HG02798 (cell line): ENCODE measurements at regions not wholly inside any gene's neighbourhood (a gene's known extent, or its start where the extent isn't known, plus 50 kb on each side); places are given as distances from the start of the nearest gene placed in this dataset.

Source experiments
- ATAC-seq: cut with Tn5 transposase; IDR thresholded peaks from one replicate; pipeline ENCODE4 v1.9.1; 2021; ENCODE audit warnings: mild to moderate bottlenecking; ENCODE audit not compliant: unreplicated experiment, poor library complexity

DNA sequence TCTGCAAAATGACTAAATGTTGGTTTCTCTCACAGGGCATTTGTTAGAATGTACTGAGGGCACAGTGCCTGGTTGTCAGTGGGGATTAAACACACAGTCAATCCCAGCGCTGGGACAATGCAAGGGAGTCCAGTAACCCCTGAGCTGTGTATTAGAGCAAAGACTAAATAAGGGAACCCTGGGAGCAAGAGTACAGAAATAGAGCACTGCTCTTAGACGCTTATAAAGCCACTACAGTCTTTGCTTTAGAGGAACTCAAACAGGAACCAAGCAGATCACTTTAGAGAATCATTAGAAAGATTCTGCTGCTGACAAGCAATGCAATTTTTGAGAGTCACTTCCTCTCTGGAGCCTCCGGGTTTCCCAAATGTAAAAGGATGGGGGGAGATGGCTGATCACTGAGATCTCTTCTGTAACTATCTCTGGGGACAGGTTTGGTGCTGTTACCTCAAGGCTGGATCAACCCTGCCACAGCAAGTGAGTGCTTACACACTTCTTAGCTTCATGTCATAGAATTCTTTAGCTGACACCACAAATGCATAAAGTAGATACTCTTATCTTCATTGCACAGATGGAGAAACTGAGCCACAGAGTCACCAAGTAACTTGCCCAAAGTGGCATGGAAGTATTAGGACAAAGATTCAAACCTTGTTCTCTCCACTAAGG, 137.8 kb upstream of the CPEB2 start:
- no peak for ATAC-seq

GRCh38 chr4:14865031-14865366, 137.3 kb upstream of the CPEB2 start:
- no peak for ATAC-seq

DNA sequence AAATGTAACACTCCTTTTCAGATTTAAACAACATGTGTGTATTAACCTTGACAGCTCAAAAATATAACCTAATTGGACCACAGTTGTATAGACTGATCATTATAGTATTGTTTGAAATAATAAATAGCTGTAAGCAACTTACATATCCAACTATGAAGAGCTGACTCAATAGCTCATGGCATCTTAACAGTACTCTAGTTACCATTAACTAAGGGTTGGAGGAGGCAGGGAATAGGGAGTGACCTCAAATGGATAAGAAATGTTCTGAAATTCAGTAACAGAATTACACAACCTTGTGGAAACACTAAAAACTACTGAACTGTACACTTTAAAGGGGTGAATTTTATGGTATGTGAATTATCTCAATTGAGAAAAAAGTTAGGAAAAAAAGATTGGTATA, 136.5 kb upstream of the CPEB2 start:
- ATAC-seq, result no peak

DNA sequence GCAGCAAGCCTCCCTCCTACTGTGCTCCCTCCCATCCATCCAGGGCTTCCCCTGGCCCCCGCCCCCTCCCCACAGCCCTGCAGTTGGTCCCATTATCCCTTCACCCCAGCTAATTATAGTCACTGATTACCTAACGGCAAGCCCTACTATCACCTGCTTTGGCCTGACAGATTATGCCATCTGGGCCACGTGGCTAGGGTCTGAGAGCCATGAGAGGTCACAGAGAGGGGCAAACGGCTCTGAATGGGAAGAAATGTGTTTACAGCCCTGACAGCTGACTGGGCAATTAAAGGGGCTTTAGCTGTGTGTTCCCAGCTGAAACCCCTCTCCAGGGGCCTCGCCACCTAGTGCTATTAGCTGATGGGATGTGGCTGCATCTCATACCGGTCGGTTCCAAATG, 134.4 kb upstream of the CPEB2 start:
- no peak for ATAC-seq

DNA sequence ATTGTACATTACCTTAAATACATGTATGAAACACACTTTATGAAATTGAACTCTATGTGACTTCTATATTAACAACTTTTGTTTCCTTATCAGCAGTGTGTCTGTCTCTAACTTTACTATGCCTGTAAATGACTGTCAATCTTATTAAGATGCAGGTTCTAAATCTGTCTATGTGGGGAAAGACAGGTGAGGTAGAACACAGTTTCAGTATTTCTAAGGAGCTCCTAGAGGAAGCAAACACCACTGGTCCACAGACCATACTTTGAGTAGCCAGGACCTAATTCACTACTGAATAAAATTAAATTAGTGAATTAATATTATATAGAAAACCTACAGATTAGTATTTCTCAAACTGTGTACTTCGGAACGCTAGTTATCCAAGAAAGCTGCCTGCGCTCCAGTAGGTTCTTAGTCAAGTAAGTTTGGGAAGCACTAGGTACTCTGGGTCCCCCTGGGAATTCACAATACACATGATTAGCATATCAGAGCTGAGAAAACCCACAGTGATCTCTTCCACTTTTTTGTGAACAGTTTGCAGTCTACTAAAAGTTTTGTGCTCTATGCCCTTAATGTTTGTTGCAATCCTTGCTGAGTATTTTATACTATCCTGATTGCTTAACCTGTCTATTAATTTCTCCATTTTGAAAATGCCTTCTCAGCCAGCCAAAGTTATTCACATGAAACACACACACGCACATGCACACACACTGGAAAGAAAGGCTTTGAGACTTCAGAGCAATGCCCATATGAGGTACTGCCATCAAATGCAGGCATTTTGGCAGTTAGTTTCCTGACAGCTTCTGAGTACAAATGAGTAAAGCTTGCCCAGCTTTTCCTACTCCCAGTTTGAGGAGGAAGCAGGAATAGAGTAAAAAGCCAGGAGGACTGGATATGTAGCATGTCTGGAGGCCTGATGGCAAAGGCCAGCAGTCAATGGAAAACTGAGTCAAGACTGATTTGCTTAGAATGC, 133.6 kb upstream of the CPEB2 start:
- no peak for ATAC-seq

DNA sequence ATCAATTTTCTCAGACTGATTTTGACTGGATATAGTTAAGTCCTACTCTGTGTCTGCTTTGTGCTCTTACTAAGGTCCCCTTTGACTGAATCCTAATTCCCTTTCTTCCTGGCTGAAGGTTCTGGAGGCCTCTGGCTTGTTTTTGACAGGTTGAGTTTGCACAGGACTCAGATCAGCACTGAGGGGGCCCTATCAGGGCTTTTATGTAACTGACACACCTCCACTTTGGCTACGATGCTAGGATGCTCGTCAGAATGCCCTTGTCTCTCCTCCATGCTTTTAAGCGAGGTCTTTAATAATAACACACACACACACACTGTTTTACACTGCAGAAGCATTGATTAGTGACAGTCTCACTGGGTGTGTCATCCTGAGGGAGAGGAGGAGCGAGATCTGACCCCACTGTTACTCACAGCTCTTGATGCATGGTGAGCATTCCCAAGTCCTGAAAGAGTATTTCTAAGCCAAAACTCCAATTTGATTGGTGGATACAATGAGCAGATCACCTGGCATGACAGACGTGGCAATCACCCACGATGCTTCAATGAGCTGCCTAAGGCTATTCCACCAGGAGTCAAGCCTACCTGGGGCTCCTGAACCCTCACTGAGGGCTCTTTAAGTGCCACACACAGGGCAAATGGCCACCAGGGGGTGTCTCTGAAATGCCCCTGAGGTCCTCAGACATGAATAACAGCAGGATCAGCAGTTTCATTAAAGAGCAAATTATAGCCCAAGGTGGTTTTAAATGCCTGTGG, 130.4 kb upstream of the CPEB2 start:
- no peak for ATAC-seq

DNA sequence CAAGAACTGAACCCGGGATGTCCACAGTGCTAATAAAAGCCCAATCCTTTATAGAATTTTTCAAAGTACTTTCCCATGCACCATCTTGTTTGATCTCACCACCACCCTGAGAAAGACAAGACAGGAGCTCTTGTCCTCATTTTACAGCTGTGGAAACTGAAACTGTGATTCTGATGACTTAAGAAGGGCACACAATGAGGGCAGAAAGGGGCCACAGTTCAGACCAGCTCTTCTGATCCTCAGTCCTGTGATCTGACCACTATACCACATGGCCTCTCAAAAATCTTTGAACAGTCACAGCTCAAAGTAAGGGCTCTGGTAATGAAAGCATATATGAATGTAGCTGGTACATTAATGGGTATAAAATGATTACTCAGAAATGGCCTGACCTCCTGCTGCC, 127.3 kb upstream of the CPEB2 start:
- ATAC-seq, result peak; percentile 81

- ATAC-seq, result no peak
Measured at GRCh38 chr4:14877246-14878225, 124.7 kb upstream of the CPEB2 start.

- ATAC-seq, result no peak
Measured at GRCh38 chr4:14878681-14879080, 123.6 kb upstream of the CPEB2 start.

- ATAC-seq, result no peak
Measured at GRCh38 chr4:14879683-14880082, 122.6 kb upstream of the CPEB2 start.

- no peak for ATAC-seq
Measured at GRCh38 chr4:14880805-14881204, 121.5 kb upstream of the CPEB2 start.

GRCh38 chr4:14883166-14883565, 119.1 kb upstream of the CPEB2 start:
- ATAC-seq, result no peak

GRCh38 chr4:14883661-14884060, 118.6 kb upstream of the CPEB2 start:
- ATAC-seq, result no peak

GRCh38 chr4:14887842-14888433, 114.3 kb upstream of the CPEB2 start:
- no peak for ATAC-seq

DNA sequence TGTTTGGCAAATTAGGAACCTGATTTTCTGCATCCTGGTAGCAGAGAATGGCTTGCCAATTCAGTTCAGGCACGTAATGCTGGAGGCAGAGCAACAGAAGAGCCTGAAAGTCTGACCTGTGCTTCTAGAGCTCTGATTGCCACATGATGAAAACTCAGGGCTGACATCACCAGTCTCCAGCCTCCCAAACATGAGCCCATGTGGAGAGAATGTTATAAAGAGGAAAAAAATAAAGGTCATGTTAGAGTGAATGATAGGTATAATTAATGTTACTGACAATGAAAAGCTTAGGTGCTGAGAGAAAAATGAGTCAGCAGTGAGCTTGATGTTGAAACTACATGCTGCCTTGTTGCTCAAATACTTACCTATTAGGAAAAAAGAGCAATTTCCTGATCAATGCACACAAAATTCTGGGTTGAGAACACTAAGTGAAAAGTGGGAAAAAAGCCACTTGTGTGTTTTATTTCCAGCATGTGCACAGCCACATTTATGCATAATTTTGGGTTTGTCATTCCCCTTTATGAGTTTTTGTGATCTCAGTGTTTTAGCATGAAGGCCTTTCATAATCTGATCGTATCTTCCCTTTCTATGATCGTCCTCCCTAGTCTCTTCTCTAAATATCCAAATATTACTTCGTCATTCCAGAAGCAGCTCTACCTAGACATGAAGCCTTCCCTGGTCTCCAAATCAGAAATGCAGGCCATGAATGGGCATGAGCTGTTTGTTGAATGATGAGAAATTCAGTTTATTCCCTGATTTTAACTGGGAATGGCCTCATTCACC, 113.3 kb upstream of the CPEB2 start:
- ATAC-seq, result no peak

DNA sequence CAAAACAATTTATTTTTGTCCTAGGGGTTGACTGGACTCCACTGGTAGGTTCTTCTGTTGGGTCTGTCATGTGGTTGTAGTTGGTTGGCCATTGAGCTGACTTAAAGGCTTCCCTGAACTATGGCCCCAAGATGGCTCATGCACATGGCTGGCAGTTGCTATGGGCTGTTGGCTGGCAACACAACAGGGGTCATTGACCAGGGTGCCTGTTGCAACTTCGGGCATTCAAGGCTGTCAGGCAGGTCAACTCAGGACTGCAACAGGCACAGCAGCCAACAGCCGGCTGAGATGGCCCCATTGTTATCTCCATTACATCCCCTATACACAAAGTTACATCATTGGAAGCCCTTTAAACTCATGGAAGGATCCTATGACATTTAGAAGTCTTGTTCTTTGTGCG, 109.7 kb upstream of the CPEB2 start:
- no peak for ATAC-seq

- no peak for ATAC-seq
Measured at GRCh38 chr4:14893713-14894112, 108.6 kb upstream of the CPEB2 start.

DNA sequence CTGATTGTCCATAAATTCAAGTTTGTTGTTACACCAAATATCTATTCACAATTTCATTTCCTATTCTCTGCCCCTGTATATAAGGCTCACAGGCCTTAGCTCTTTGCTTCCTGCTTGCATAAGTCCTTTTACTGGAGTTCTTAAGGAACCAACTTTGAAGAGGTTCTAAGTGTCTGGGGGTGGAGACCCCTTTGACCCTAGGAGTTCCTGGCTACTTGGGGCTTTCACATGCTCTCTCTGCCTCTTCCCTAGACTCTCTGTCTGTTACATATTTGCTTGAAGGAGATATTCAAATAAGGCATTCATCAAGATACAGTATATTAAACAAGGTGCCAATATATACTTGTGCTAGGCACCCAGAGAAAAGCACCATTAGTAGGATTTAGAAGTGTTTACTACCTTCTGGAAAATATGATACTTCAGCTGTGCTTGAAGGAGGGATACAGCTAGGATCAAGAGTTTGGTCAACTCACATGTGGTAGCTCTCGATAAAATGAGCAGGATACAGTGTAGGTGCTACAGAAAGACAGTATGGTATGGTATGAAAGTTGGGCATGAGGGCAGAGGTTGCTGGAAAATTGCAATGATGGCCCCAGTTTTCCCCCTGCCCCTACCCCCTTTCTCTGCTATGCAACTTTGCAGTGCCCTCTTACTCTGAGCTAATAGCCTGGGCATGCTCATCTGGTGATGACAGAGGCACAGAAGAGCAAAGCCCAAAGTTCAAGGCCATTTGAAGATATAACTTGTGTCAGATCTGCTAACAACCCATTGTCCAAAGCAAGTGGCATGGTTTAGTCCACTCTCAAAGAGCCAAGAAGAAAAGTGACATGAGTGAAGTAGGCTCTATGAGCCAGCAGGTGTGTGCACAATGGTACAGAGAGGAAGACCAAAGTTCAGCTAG, 107.6 kb upstream of the CPEB2 start:
- no peak for ATAC-seq
